ENCODE measurements at regions not wholly inside any gene's neighbourhood (a gene's known extent, or its start where the extent isn't known, plus 50 kb on each side); places are given as distances from the start of the nearest gene placed in this dataset.
A peak's percentile ranks its signal among the peaks of the same experiment; 100 is the strongest.

GRCh38 chr14:71593966-71594365, 338.3 kb upstream of the RGS6 start:
- peaks cover 12% of the 10 kb centered on the region for H3K79me2 ChIP-seq (ENCODE audit: control insufficient read depth, insufficient read depth, low read length, unreplicated experiment)
- H3K4me3 ChIP-seq (ENCODE audit: low read depth, low read length), result no peak overlapping the region
- peaks cover 8% of the 10 kb centered on the region; the same call in 1 of the 2 replicates for H3K36me3 ChIP-seq (ENCODE audit: insufficient read depth, low read length)
- H3K27ac ChIP-seq (ENCODE audit: low read depth, low read length), result no peak overlapping the region
- H3K27me3 ChIP-seq (ENCODE audit: insufficient read depth, low read length), result no peaks in the 10 kb centered on the region
- no peak overlapping the region for H2AFZ ChIP-seq (ENCODE audit: low read length, unreplicated experiment)
- H3K4me1 ChIP-seq (ENCODE audit: control insufficient read depth, insufficient read depth, low read length, unreplicated experiment), result peaks cover 30% of the 10 kb centered on the region

GRCh38 chr14:71594821-71595220, 337.4 kb upstream of the RGS6 start:
- H3K4me3 ChIP-seq (ENCODE audit: low read depth, low read length), result peak overlapping the region; percentile 10
- no peak overlapping the region for H2AFZ ChIP-seq (ENCODE audit: low read length, unreplicated experiment)
- peaks cover 12% of the 10 kb centered on the region for H3K79me2 ChIP-seq (ENCODE audit: control insufficient read depth, insufficient read depth, low read length, unreplicated experiment)
- no peak overlapping the region for H3K27ac ChIP-seq (ENCODE audit: low read depth, low read length)
- peaks cover 30% of the 10 kb centered on the region for H3K4me1 ChIP-seq (ENCODE audit: control insufficient read depth, insufficient read depth, low read length, unreplicated experiment)
- peaks cover 13% of the 10 kb centered on the region for H3K36me3 ChIP-seq (ENCODE audit: insufficient read depth, low read length)
- H3K27me3 ChIP-seq (ENCODE audit: insufficient read depth, low read length), result no peaks in the 10 kb centered on the region

- peaks cover 12% of the 10 kb centered on the region for H3K79me2 ChIP-seq (ENCODE audit: control insufficient read depth, insufficient read depth, low read length, unreplicated experiment)
Measured at GRCh38 chr14:71595441-71595840, 336.8 kb upstream of the RGS6 start.

GRCh38 chr14:71597287-71597920, 334.8 kb upstream of the RGS6 start:
- H3K4me1 ChIP-seq (ENCODE audit: control insufficient read depth, insufficient read depth, low read length, unreplicated experiment), result peaks cover 17% of the 10 kb centered on the region
- H3K79me2 ChIP-seq (ENCODE audit: control insufficient read depth, insufficient read depth, low read length, unreplicated experiment), result peaks cover 11% of the 10 kb centered on the region
- no peak overlapping the region for H3K27ac ChIP-seq (ENCODE audit: low read depth, low read length)
- H2AFZ ChIP-seq (ENCODE audit: low read length, unreplicated experiment), result no peak overlapping the region
- H3K4me3 ChIP-seq (ENCODE audit: low read depth, low read length), result no peak overlapping the region
- H3K36me3 ChIP-seq (ENCODE audit: insufficient read depth, low read length), result peaks cover 22% of the 10 kb centered on the region
- H3K27me3 ChIP-seq (ENCODE audit: insufficient read depth, low read length), result no peaks in the 10 kb centered on the region

More at GRCh38 chr14:71595441-71595840, 336.8 kb upstream of the RGS6 start:
- H2AFZ ChIP-seq (ENCODE audit: low read length, unreplicated experiment), result no peak overlapping the region
- H3K27me3 ChIP-seq (ENCODE audit: insufficient read depth, low read length), result no peaks in the 10 kb centered on the region
- H3K36me3 ChIP-seq (ENCODE audit: insufficient read depth, low read length), result peaks cover 17% of the 10 kb centered on the region
- peak overlapping the region; percentile 30; the same call in 1 of the 2 replicates for H3K4me3 ChIP-seq (ENCODE audit: low read depth, low read length)
- H3K4me1 ChIP-seq (ENCODE audit: control insufficient read depth, insufficient read depth, low read length, unreplicated experiment), result peaks cover 30% of the 10 kb centered on the region
- H3K27ac ChIP-seq (ENCODE audit: low read depth, low read length), result no peak overlapping the region

GRCh38 chr14:71597955-71598660, 334.1 kb upstream of the RGS6 start:
- Histone ChIP-seq H3K36me3 (ENCODE audit: insufficient read depth, low read length) (peaks cover 22% of the 10 kb centered on the region), H3K79me2 (ENCODE audit: control insufficient read depth, insufficient read depth, low read length, unreplicated experiment) (peaks cover 18% of the 10 kb centered on the region), H3K27me3 (ENCODE audit: insufficient read depth, low read length) (no peaks in the 10 kb centered on the region), H2AFZ (ENCODE audit: low read length, unreplicated experiment) (no peak overlapping the region), H3K27ac (ENCODE audit: low read depth, low read length) (no peak overlapping the region), H3K4me1 (ENCODE audit: control insufficient read depth, insufficient read depth, low read length, unreplicated experiment) (peaks cover 16% of the 10 kb centered on the region), H3K4me3 (ENCODE audit: low read depth, low read length) (no peak overlapping the region)

GRCh38 chr14:71600309-71600708, 331.9 kb upstream of the RGS6 start:
- no peak overlapping the region for H3K4me3 ChIP-seq (ENCODE audit: low read depth, low read length)
- H2AFZ ChIP-seq (ENCODE audit: low read length, unreplicated experiment), result no peak overlapping the region
- H3K36me3 ChIP-seq (ENCODE audit: insufficient read depth, low read length), result peaks cover 22% of the 10 kb centered on the region
- H3K79me2 ChIP-seq (ENCODE audit: control insufficient read depth, insufficient read depth, low read length, unreplicated experiment), result peaks cover 19% of the 10 kb centered on the region
- no peaks in the 10 kb centered on the region for H3K27me3 ChIP-seq (ENCODE audit: insufficient read depth, low read length)
- H3K27ac ChIP-seq (ENCODE audit: low read depth, low read length), result no peak overlapping the region
- peaks cover 3% of the 10 kb centered on the region for H3K4me1 ChIP-seq (ENCODE audit: control insufficient read depth, insufficient read depth, low read length, unreplicated experiment)

- H2AFZ ChIP-seq (ENCODE audit: low read length, unreplicated experiment), result no peak overlapping the region
- no peak overlapping the region for H3K4me3 ChIP-seq (ENCODE audit: low read depth, low read length)
- H3K4me1 ChIP-seq (ENCODE audit: control insufficient read depth, insufficient read depth, low read length, unreplicated experiment), result no peaks in the 10 kb centered on the region
- no peaks in the 10 kb centered on the region for H3K27me3 ChIP-seq (ENCODE audit: insufficient read depth, low read length)
- H3K36me3 ChIP-seq (ENCODE audit: insufficient read depth, low read length), result peaks cover 22% of the 10 kb centered on the region
- H3K79me2 ChIP-seq (ENCODE audit: control insufficient read depth, insufficient read depth, low read length, unreplicated experiment), result peaks cover 28% of the 10 kb centered on the region
- no peak overlapping the region for H3K27ac ChIP-seq (ENCODE audit: low read depth, low read length)
Measured at GRCh38 chr14:71602524-71602923, 329.7 kb upstream of the RGS6 start.

GRCh38 chr14:71604231-71604630, 328.0 kb upstream of the RGS6 start:
- Histone ChIP-seq H3K27me3 (ENCODE audit: insufficient read depth, low read length) (no peaks in the 10 kb centered on the region), H3K36me3 (ENCODE audit: insufficient read depth, low read length) (peaks cover 14% of the 10 kb centered on the region; the same call in 1 of the 2 replicates), H3K4me1 (ENCODE audit: control insufficient read depth, insufficient read depth, low read length, unreplicated experiment) (no peaks in the 10 kb centered on the region), H3K27ac (ENCODE audit: low read depth, low read length) (no peak overlapping the region), H3K79me2 (ENCODE audit: control insufficient read depth, insufficient read depth, low read length, unreplicated experiment) (peaks cover 27% of the 10 kb centered on the region), H2AFZ (ENCODE audit: low read length, unreplicated experiment) (no peak overlapping the region), H3K4me3 (ENCODE audit: low read depth, low read length) (no peak overlapping the region)

GRCh38 chr14:71606064-71606463, 326.2 kb upstream of the RGS6 start:
- H3K27me3 ChIP-seq (ENCODE audit: insufficient read depth, low read length), result no peaks in the 10 kb centered on the region
- H3K79me2 ChIP-seq (ENCODE audit: control insufficient read depth, insufficient read depth, low read length, unreplicated experiment), result peaks cover 34% of the 10 kb centered on the region
- no peak overlapping the region for H3K27ac ChIP-seq (ENCODE audit: low read depth, low read length)
- peaks cover 5% of the 10 kb centered on the region for H3K4me1 ChIP-seq (ENCODE audit: control insufficient read depth, insufficient read depth, low read length, unreplicated experiment)
- no peaks in the 10 kb centered on the region for H3K36me3 ChIP-seq (ENCODE audit: insufficient read depth, low read length)
- no peak overlapping the region for H2AFZ ChIP-seq (ENCODE audit: low read length, unreplicated experiment)
- no peak overlapping the region for H3K4me3 ChIP-seq (ENCODE audit: low read depth, low read length)

- peaks cover 5% of the 10 kb centered on the region for H3K4me1 ChIP-seq (ENCODE audit: control insufficient read depth, insufficient read depth, low read length, unreplicated experiment)
- peaks cover 35% of the 10 kb centered on the region for H3K79me2 ChIP-seq (ENCODE audit: control insufficient read depth, insufficient read depth, low read length, unreplicated experiment)
- H3K27ac ChIP-seq (ENCODE audit: low read depth, low read length), result no peak overlapping the region
Measured at GRCh38 chr14:71606575-71606974, 325.7 kb upstream of the RGS6 start.

GRCh38 chr14:71607056-71607455, 325.2 kb upstream of the RGS6 start:
- Histone ChIP-seq H3K4me3 (ENCODE audit: low read depth, low read length) (no peak overlapping the region), H3K36me3 (ENCODE audit: insufficient read depth, low read length) (no peaks in the 10 kb centered on the region), H3K79me2 (ENCODE audit: control insufficient read depth, insufficient read depth, low read length, unreplicated experiment) (peaks cover 36% of the 10 kb centered on the region), H3K27ac (ENCODE audit: low read depth, low read length) (no peak overlapping the region), H3K27me3 (ENCODE audit: insufficient read depth, low read length) (no peaks in the 10 kb centered on the region), H3K4me1 (ENCODE audit: control insufficient read depth, insufficient read depth, low read length, unreplicated experiment) (peaks cover 5% of the 10 kb centered on the region), H2AFZ (ENCODE audit: low read length, unreplicated experiment) (no peak overlapping the region)

More at GRCh38 chr14:71606575-71606974, 325.7 kb upstream of the RGS6 start:
- H2AFZ ChIP-seq (ENCODE audit: low read length, unreplicated experiment), result no peak overlapping the region
- no peaks in the 10 kb centered on the region for H3K36me3 ChIP-seq (ENCODE audit: insufficient read depth, low read length)
- H3K4me3 ChIP-seq (ENCODE audit: low read depth, low read length), result no peak overlapping the region
- H3K27me3 ChIP-seq (ENCODE audit: insufficient read depth, low read length), result no peaks in the 10 kb centered on the region

All from ACC112 (cell line).